ENCODE measurements at regions not wholly inside any gene's neighbourhood (a gene's known extent, or its start where the extent isn't known, plus 50 kb on each side); places are given as distances from the start of the nearest gene placed in this dataset.
"Not testable (repeated sequence)": the region's sequence is repeated elsewhere in the genome, so short reads cannot be mapped to it uniquely, and the experiment has no call there.

- no peak for DNase-seq
These were observed 62.4 kb downstream of the CRYBB2 start for GRCh38 chr22:25281675-25282345.

GRCh38 chr22:25282346-25282670 lies 62.9 kb downstream of the CRYBB2 start:
- no peak for TF ChIP-seq CTCF (IDR thresholded peaks at IDR 0.05; ENCODE audit: low read depth, low read length)
- peak; percentile 18 for DNase-seq
- peak overlapping the region; percentile 63 for H3K4me3 ChIP-seq (ENCODE audit: low read depth, low read length)
- no peaks in the 10 kb centered on the region for H3K9me3 ChIP-seq (ENCODE audit: severe bottlenecking)
- H3K36me3 ChIP-seq: no peaks in the 10 kb centered on the region
- peaks cover 4% of the 10 kb centered on the region for H3K27me3 ChIP-seq (ENCODE audit: insufficient read depth, low read depth, severe bottlenecking)
- H3K27ac ChIP-seq: no peak overlapping the region; the same call in 1 of the 2 replicates

More at GRCh38 chr22:25281675-25282345, 62.4 kb downstream of the CRYBB2 start:
- H3K9me3 ChIP-seq (ENCODE audit: severe bottlenecking): no peaks in the 10 kb centered on the region
- H3K4me3 ChIP-seq (ENCODE audit: low read depth, low read length): peak overlapping the region; percentile 63
- peaks cover 4% of the 10 kb centered on the region for H3K27me3 ChIP-seq (ENCODE audit: insufficient read depth, low read depth, severe bottlenecking)
- no peak overlapping the region for H3K27ac ChIP-seq
- H3K36me3 ChIP-seq: no peaks in the 10 kb centered on the region
- TF ChIP-seq CTCF (IDR thresholded peaks at IDR 0.05; ENCODE audit: low read depth, low read length): no peak

GRCh38 chr22:25282671-25283561 lies 63.5 kb downstream of the CRYBB2 start:
- Histone ChIP-seq H3K27ac (no peak overlapping the region; the same call in 1 of the 2 replicates), H3K27me3 (ENCODE audit: insufficient read depth, low read depth, severe bottlenecking) (peaks cover 4% of the 10 kb centered on the region), H3K36me3 (no peaks in the 10 kb centered on the region), H3K4me3 (ENCODE audit: low read depth, low read length) (peak overlapping the region; percentile 63), H3K9me3 (ENCODE audit: severe bottlenecking) (no peaks in the 10 kb centered on the region)
- peak; percentile 52 for TF ChIP-seq CTCF (IDR thresholded peaks at IDR 0.05; ENCODE audit: low read depth, low read length)
- peak; percentile 49 for DNase-seq

DNA sequence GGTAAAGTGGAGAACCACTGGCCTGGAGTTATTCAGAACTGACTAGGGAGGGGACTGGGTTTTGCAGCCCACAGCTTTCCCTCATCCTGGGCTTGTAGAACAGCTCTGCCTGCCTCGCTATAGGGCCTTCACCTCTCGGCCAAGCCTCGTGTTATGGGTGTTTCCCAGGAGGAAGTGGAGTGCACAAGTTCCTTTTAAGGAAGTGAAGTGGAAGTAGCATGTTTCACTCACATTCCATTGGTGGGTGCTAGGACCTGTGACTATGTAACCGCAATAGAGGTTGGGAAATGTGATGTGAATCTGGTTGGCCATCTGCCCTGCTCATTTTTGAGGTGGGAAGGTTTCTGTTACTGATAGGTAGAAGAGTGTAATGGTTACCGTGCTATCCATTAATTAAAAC lies 69.0 kb downstream of the CRYBB2 start:
- not testable (repeated sequence) for H3K27ac ChIP-seq; H3K9me3 ChIP-seq (ENCODE audit: severe bottlenecking); H3K4me3 ChIP-seq (ENCODE audit: low read depth, low read length); H3K27me3 ChIP-seq (ENCODE audit: insufficient read depth, low read depth, severe bottlenecking); H3K36me3 ChIP-seq; DNase-seq

DNA sequence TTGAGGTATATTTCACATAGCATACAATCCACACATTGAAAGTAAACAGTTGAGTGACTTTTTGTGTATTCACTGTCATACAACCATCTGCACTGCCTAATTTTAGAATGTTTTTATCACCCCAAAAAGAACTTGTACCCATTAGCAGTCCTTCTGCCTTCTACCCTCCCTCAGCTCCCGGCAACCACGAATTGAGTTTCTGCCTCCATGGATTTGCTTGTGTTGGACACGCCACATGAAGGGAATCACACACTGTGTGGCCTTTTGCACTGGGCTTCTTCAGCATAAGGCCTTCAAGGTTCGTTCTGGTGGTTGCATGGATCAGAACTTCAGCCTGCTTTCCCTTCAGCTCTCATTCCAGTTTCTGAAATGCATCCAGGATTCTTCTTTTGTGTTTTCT lies 82.5 kb downstream of the CRYBB2 start:
- not testable (repeated sequence) for H3K27me3 ChIP-seq (ENCODE audit: insufficient read depth, low read depth, severe bottlenecking); DNase-seq; H3K9me3 ChIP-seq (ENCODE audit: severe bottlenecking); H3K4me3 ChIP-seq (ENCODE audit: low read depth, low read length); H3K36me3 ChIP-seq; H3K27ac ChIP-seq

DNA sequence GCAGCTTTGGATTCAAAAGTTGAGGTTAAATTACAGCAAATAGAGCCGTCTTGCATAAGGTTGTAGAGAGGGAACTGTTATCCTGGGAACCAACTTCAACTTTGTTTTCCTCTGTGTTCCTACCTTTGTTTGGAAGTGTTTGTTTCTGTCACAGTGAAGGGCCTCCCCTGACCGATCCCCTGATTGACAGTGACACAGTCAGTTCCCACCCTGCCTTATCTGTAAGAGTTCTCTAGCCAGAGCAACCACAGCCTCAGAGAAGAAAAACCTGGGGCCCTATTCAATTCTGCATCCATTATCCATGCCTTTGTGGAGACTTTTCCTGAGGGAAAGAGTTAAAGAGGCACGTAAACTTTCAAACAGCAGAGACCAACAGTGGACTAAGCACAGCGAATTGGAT lies 90.1 kb downstream of the CRYBB2 start:
- H3K27me3 ChIP-seq (ENCODE audit: insufficient read depth, low read depth, severe bottlenecking); H3K9me3 ChIP-seq (ENCODE audit: severe bottlenecking); H3K36me3 ChIP-seq; H3K27ac ChIP-seq; H3K4me3 ChIP-seq (ENCODE audit: low read depth, low read length); DNase-seq: not testable (repeated sequence)

- DNase-seq; H3K27me3 ChIP-seq (ENCODE audit: insufficient read depth, low read depth, severe bottlenecking); H3K9me3 ChIP-seq (ENCODE audit: severe bottlenecking); H3K27ac ChIP-seq; H3K36me3 ChIP-seq; H3K4me3 ChIP-seq (ENCODE audit: low read depth, low read length): not testable (repeated sequence)
These were observed 92.5 kb downstream of the CRYBB2 start for GRCh38 chr22:25311924-25312323.
